ENCODE measurements at regions not wholly inside any gene's neighbourhood (a gene's known extent, or its start where the extent isn't known, plus 50 kb on each side); places are given as distances from the start of the nearest gene placed in this dataset.

DNA sequence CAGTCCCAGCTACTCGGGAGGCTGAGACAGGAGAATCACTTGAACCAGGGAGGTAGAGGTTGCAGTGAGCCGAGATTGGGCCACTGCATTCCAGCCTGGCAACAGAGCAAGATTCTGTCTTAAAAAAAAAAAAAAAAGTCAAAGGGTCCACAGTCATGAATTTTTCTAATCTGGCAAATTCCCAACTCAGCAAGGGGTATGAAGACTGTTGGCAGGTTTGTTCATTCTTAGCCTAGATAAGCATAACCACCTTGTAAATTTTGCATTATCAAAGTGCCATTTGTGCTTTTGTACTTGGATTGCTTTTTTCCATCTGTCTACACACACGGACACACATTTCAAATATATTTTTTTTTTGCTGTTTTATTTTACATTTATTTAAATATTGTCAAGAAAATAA lies 299.8 kb upstream of the NUDT12 start:
- ChIA-PET POLR2A (no interaction called here), CTCF (no interaction called here), RAD21 (ENCODE audit: low non-redundant PET in 1 of 2, low total read pairs in 2 of 2, uncharacterized antibody in 2 of 2, unreplicated experiment in 2 of 2) (no interaction called here)
- H3K9me2 ChIP-seq (ENCODE audit: insufficient read depth) = no peaks in the 10 kb centered on the region
- H3K9me3 ChIP-seq (ENCODE audit: control insufficient read depth in 1 of 2, insufficient read depth in 1 of 2, low read depth in 1 of 2, low read length in 2 of 2) = no peaks in the 10 kb centered on the region
- no peak overlapping the region for H3K9ac ChIP-seq (ENCODE audit: low read length)
- intact Hi-C loops (cut with micrococcal nuclease) = no loop called here
- H3K36me3 ChIP-seq (ENCODE audit: control insufficient read depth in 1 of 2, insufficient read depth in 2 of 2, low read length in 2 of 2) = no peaks in the 10 kb centered on the region
- H3K4me3 ChIP-seq (replicated peaks in 1 of 2; ENCODE audit: low read depth in 1 of 2, low read length in 2 of 2) = no peak overlapping the region
- H3K4me2 ChIP-seq (ENCODE audit: low read length) = no peak overlapping the region
- H3K27me3 ChIP-seq (ENCODE audit: insufficient read depth, low read length) = no peaks in the 10 kb centered on the region
- no peak overlapping the region for H3K27ac ChIP-seq (ENCODE audit: low read depth, low read length)
- no peaks in the 10 kb centered on the region for H3K79me2 ChIP-seq (ENCODE audit: insufficient read depth, low read length)
- ATAC-seq (no peak), DNase-seq (ENCODE audit: low read depth, low spot score) (no peak)
- H4K20me1 ChIP-seq (ENCODE audit: insufficient read depth) = no peaks in the 10 kb centered on the region
- BruUV-seq (replicated peaks) = no TSS peak
- no peaks in the 10 kb centered on the region for H3K4me1 ChIP-seq (ENCODE audit: control insufficient read depth in 1 of 2, insufficient read depth in 2 of 2, low read length in 2 of 2)
- H2AFZ ChIP-seq (ENCODE audit: low read depth, low read length, poor library complexity, severe bottlenecking) = no peak overlapping the region
- TF ChIP-seq SIN3A (IDR thresholded peaks at IDR 0.05; ENCODE audit: low read depth) (no peak), TCF7L2 (IDR thresholded peaks at IDR 0.05; ENCODE audit: borderline replicate concordance, extremely low read depth, insufficient read depth, insufficient read length) (no peak), ELF1 (IDR thresholded peaks at IDR 0.05; ENCODE audit: borderline replicate concordance, low read depth) (no peak), EZH2 (IDR thresholded peaks at IDR 0.05) (no peak), POLR2AphosphoS5 (IDR thresholded peaks at IDR 0.05; ENCODE audit: low read depth, low read length) (no peak), JUND (IDR thresholded peaks at IDR 0.05) (no peak), EZH2phosphoT487 (IDR thresholded peaks at IDR 0.05; ENCODE audit: borderline replicate concordance) (no peak), CEBPB (IDR thresholded peaks at IDR 0.05; ENCODE audit: low read depth) (no peak), CBX3 (IDR thresholded peaks at IDR 0.05; ENCODE audit: low read depth) (no peak)
- TF ChIP-seq, protein P1, sequence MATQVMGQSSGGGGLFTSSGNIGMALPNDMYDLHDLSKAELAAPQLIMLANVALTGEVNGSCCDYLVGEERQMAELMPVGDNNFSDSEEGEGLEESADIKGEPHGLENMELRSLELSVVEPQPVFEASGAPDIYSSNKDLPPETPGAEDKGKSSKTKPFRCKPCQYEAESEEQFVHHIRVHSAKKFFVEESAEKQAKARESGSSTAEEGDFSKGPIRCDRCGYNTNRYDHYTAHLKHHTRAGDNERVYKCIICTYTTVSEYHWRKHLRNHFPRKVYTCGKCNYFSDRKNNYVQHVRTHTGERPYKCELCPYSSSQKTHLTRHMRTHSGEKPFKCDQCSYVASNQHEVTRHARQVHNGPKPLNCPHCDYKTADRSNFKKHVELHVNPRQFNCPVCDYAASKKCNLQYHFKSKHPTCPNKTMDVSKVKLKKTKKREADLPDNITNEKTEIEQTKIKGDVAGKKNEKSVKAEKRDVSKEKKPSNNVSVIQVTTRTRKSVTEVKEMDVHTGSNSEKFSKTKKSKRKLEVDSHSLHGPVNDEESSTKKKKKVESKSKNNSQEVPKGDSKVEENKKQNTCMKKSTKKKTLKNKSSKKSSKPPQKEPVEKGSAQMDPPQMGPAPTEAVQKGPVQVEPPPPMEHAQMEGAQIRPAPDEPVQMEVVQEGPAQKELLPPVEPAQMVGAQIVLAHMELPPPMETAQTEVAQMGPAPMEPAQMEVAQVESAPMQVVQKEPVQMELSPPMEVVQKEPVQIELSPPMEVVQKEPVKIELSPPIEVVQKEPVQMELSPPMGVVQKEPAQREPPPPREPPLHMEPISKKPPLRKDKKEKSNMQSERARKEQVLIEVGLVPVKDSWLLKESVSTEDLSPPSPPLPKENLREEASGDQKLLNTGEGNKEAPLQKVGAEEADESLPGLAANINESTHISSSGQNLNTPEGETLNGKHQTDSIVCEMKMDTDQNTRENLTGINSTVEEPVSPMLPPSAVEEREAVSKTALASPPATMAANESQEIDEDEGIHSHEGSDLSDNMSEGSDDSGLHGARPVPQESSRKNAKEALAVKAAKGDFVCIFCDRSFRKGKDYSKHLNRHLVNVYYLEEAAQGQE (IDR thresholded peaks at IDR 0.05; ENCODE audit: low read depth) = no peak
- TF ChIP-seq, protein P2, sequence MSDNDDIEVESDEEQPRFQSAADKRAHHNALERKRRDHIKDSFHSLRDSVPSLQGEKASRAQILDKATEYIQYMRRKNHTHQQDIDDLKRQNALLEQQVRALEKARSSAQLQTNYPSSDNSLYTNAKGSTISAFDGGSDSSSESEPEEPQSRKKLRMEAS (IDR thresholded peaks at IDR 0.05) = no peak

Data from HCT116 (cell line).